Vagina (tissue), 2 donors: ENCODE measurements at regions not wholly inside any gene's neighbourhood (a gene's known extent, or its start where the extent isn't known, plus 50 kb on each side); places are given as distances from the start of the nearest gene placed in this dataset.

ENCODE experiments used
- DNase-seq, 2 donors: peaks; one replicate each; pipeline ENCODE4 v3.0.0-alpha.2; 2017; ENCODE audit errors: extremely low spot score in 2 of 2
- H3K27ac ChIP-seq: fragments of 200-600 bp; sonication (generic); one replicate; pipeline ENCODE4 v1.5.1; 2019
- H3K27me3 ChIP-seq: fragments of 200-600 bp; sonication (generic); one replicate; pipeline ENCODE4 v1.5.1; 2019
- H3K36me3 ChIP-seq, 2 donors: fragments of 200-600 bp; sonication (generic); one replicate each; pipeline ENCODE4 v1.5.1; 2017 to 2019
- H3K4me1 ChIP-seq: fragments of 200-600 bp; sonication (generic); one replicate; pipeline ENCODE4 v1.5.1; 2019
- H3K4me3 ChIP-seq, 2 donors: fragments of 200-600 bp; sonication (generic); 1 replicate in 1 of 2; 2 replicates in 1 of 2; pipeline ENCODE4 v1.5.1; 2016 to 2019
- H3K9me3 ChIP-seq: fragments of 200-600 bp; sonication (generic); one replicate; pipeline ENCODE4 v1.5.1; 2019
- POLR2A ChIP-seq, 2 donors: fragments of 450-650 bp; IDR thresholded peaks; one replicate each; pipeline ENCODE4 v1.6.1; 2017; ENCODE audit warnings: antibody characterized with exemption in 2 of 2, mild to moderate bottlenecking in 2 of 2, moderate library complexity in 2 of 2
- POLR2AphosphoS5 ChIP-seq, 2 donors: sonication (generic); formaldehyde crosslinking; IDR thresholded peaks; one replicate each; pipeline ENCODE4 v1.9.0; 2017; ENCODE audit warnings: antibody characterized with exemption in 2 of 2, mild to moderate bottlenecking in 2 of 2, low read depth in 1 of 2; ENCODE audit not compliant: insufficient read depth in 1 of 2
- intact Hi-C: fragments of 100-400 bp; cut with DNase I; formaldehyde crosslinking; loops from one replicate; pipeline ENCODE4 v1.15.1; 2023
- TF ChIP-seq, protein P1 (sequence below), 3 experiments: fragments of 450-650 bp in 2 of 3; fragments of 200-600 bp in 1 of 3; sonication (generic) in 1 of 3; IDR thresholded peaks; one replicate each; pipeline ENCODE4 v1.5.1; 2017 to 2019; ENCODE audit warnings: antibody characterized with exemption in 3 of 3, mild to moderate bottlenecking in 2 of 3, moderate library complexity in 2 of 3

GRCh38 chr3:87811953-87812352, 246.9 kb downstream of the CGGBP1 start:
- H3K9me3 ChIP-seq: no peaks in the 10 kb centered on the region
- H3K27me3 ChIP-seq: no peaks in the 10 kb centered on the region
- TF ChIP-seq, protein P1, sequence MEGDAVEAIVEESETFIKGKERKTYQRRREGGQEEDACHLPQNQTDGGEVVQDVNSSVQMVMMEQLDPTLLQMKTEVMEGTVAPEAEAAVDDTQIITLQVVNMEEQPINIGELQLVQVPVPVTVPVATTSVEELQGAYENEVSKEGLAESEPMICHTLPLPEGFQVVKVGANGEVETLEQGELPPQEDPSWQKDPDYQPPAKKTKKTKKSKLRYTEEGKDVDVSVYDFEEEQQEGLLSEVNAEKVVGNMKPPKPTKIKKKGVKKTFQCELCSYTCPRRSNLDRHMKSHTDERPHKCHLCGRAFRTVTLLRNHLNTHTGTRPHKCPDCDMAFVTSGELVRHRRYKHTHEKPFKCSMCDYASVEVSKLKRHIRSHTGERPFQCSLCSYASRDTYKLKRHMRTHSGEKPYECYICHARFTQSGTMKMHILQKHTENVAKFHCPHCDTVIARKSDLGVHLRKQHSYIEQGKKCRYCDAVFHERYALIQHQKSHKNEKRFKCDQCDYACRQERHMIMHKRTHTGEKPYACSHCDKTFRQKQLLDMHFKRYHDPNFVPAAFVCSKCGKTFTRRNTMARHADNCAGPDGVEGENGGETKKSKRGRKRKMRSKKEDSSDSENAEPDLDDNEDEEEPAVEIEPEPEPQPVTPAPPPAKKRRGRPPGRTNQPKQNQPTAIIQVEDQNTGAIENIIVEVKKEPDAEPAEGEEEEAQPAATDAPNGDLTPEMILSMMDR (IDR thresholded peaks at IDR 0.05): no peak
- TF ChIP-seq POLR2AphosphoS5 (IDR thresholded peaks at IDR 0.05; ENCODE audit: insufficient read depth in 1 of 2, low read depth in 1 of 2): no peak
- no peak for TF ChIP-seq POLR2A (IDR thresholded peaks at IDR 0.05)
- no peaks in the 10 kb centered on the region for H3K4me1 ChIP-seq
- H3K27ac ChIP-seq: no peak overlapping the region
- intact Hi-C loops: no loop called here
- H3K4me3 ChIP-seq: no peak overlapping the region
- no peaks in the 10 kb centered on the region for H3K36me3 ChIP-seq
- no peak for DNase-seq

- Histone ChIP-seq H3K27me3 (no peaks in the 10 kb centered on the region), H3K4me1 (no peaks in the 10 kb centered on the region), H3K27ac (no peak overlapping the region), H3K4me3 (no peak overlapping the region), H3K36me3 (no peaks in the 10 kb centered on the region), H3K9me3 (no peaks in the 10 kb centered on the region)
- TF ChIP-seq POLR2AphosphoS5 (IDR thresholded peaks at IDR 0.05; ENCODE audit: insufficient read depth in 1 of 2, low read depth in 1 of 2) (no peak), POLR2A (IDR thresholded peaks at IDR 0.05) (no peak)
- TF ChIP-seq, protein P1 (IDR thresholded peaks at IDR 0.05): no peak
- DNase-seq: no peak
- intact Hi-C loops: no loop called here
Measured at GRCh38 chr3:87810452-87811016, 248.3 kb downstream of the CGGBP1 start.

DNA sequence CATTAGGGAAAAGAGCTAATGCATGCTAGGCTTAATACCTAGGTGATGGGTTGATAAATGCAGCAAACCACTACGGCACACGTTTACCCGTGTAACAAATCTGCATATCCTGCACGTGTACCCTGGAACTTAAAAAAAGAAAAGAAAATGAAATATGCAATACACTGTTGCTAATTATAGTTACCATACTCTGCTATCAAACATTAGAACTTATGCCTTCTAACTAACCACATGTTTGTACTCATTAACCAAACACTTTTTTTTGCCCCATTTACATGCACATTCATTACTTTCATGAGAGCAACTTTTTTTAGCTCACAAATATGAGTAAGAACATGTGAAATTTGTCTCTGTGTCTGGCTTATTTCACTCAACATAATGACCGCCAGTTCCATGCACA, 253.1 kb downstream of the CGGBP1 start:
- H3K4me3 ChIP-seq: no peak overlapping the region
- H3K36me3 ChIP-seq: no peaks in the 10 kb centered on the region
- no peak for DNase-seq
- H3K4me1 ChIP-seq: no peaks in the 10 kb centered on the region
- H3K27me3 ChIP-seq: no peaks in the 10 kb centered on the region
- H3K27ac ChIP-seq: no peak overlapping the region
- no peaks in the 10 kb centered on the region for H3K9me3 ChIP-seq
- TF ChIP-seq POLR2AphosphoS5 (IDR thresholded peaks at IDR 0.05; ENCODE audit: insufficient read depth in 1 of 2, low read depth in 1 of 2): no peak
- no peak for TF ChIP-seq POLR2A (IDR thresholded peaks at IDR 0.05)
- TF ChIP-seq, protein P1 (IDR thresholded peaks at IDR 0.05): no peak
- intact Hi-C loops: no loop called here

DNA sequence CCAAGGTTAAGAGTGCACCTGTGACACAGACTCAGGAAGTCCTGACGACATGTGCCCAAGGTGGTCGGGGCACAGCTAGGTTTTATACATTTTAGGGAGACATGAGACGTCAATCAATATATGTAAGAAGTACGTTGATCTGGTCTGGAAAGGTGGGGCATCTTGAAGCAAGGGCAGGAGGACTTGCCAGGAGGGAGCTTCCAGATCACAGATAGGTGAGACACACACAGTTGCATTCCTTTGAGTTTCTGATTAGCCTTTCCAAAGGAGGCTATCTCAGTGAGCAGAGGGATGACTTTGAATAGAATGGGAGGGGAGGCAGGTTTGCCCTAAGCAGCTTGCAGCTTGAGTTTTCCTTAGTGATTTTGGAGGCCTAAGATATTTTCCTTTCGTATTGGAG, 257.4 kb downstream of the CGGBP1 start:
- no peak for TF ChIP-seq POLR2AphosphoS5 (IDR thresholded peaks at IDR 0.05; ENCODE audit: insufficient read depth in 1 of 2, low read depth in 1 of 2)
- TF ChIP-seq, protein P1 (IDR thresholded peaks at IDR 0.05): no peak
- no peak for TF ChIP-seq POLR2A (IDR thresholded peaks at IDR 0.05)
- H3K27ac ChIP-seq: no peak overlapping the region
- intact Hi-C loops: no loop called here
- H3K4me1 ChIP-seq: no peaks in the 10 kb centered on the region
- no peak for DNase-seq
- no peak overlapping the region for H3K4me3 ChIP-seq
- H3K9me3 ChIP-seq: no peaks in the 10 kb centered on the region
- H3K36me3 ChIP-seq: no peaks in the 10 kb centered on the region
- H3K27me3 ChIP-seq: no peaks in the 10 kb centered on the region

DNA sequence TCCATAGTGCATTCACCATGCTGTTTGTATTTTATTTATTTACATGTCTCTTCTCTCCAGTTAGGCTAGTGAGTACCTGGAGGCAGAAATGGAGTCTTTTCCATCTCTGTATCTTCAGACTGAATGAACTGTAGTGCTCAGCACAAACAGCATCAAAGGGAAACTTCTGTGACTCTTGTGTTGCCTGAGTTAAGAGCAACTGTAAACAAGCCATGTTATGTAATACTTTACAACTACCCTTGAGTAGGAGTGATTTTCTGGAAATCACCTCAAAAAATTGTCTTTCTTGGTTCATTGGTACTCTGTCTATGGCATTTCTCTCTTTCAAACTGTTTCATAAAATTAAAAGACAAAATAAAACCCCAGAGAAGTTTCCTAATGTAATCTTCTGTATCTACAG, 258.3 kb downstream of the CGGBP1 start:
- no peak for DNase-seq
- Histone ChIP-seq H3K4me3 (no peak overlapping the region), H3K9me3 (no peaks in the 10 kb centered on the region), H3K27ac (no peak overlapping the region), H3K36me3 (no peaks in the 10 kb centered on the region), H3K4me1 (no peaks in the 10 kb centered on the region), H3K27me3 (no peaks in the 10 kb centered on the region)
- no peak for TF ChIP-seq POLR2A (IDR thresholded peaks at IDR 0.05)
- TF ChIP-seq, protein P1 (IDR thresholded peaks at IDR 0.05): no peak
- intact Hi-C loops: no loop called here
